Neural crest cell (in vitro differentiated cells): ENCODE measurements at regions not wholly inside any gene's neighbourhood (a gene's known extent, or its start where the extent isn't known, plus 50 kb on each side); places are given as distances from the start of the nearest gene placed in this dataset.

Experiments used
- DNase-seq: peaks from one replicate; pipeline ENCODE4 v3.0.0; 2021; ENCODE audit warnings: low read depth, mixed read lengths, low spot score
- H3K27ac Mint-ChIP-seq: one replicate; pipeline ENCODE4 v1.8.0; 2021; ENCODE audit warnings: mild to moderate bottlenecking, mixed read lengths; ENCODE audit not compliant: unreplicated experiment
- H3K27me3 Mint-ChIP-seq: 2 replicates; pipeline ENCODE4 v1.8.0; 2021; ENCODE audit warnings: low read depth, mild to moderate bottlenecking, mixed read lengths
- H3K36me3 Mint-ChIP-seq: 2 replicates; pipeline ENCODE4 v1.8.0; 2021; ENCODE audit warnings: low read depth, mild to moderate bottlenecking, mixed read lengths
- H3K4me1 Mint-ChIP-seq: 2 replicates; pipeline ENCODE4 v1.8.0; 2021; ENCODE audit warnings: mixed read lengths
- H3K4me3 Mint-ChIP-seq: one replicate; pipeline ENCODE4 v1.8.0; 2021; ENCODE audit warnings: mild to moderate bottlenecking, mixed read lengths
- H3K9me3 Mint-ChIP-seq: 2 replicates; pipeline ENCODE4 v1.8.0; 2021; ENCODE audit warnings: mixed read lengths
- CTCF ChIP-seq: fragments of 200-600 bp; sonication (generic); conservative IDR thresholded peaks from 2 replicates; pipeline ENCODE4 v1.5.0; 2021; ENCODE audit warnings: antibody characterized with exemption, mild to moderate bottlenecking

DNA sequence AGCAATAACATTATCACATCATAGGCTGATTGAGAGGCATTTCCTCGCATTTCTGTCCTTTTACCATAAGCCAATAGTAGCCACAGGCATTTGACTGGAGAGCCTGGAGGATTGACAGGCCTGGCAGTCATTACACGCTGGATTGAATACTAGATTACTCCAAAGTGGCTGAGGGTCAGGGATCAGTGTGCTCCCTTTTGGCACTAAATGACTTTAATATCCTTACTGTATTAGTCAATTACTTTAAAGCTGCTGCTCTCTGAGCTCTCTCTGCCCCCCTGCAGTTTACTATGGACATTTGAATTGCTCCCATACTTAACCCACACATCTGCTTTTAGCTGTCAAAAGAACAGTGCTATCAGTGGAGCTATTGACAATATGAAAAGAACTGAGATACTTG is 302.0 kb downstream of the TFEC start:
- no peak for DNase-seq
- no peak for TF ChIP-seq CTCF
- H3K36me3 Mint-ChIP-seq, result no peaks in the 10 kb centered on the region
- peaks cover 8% of the 10 kb centered on the region for H3K4me1 Mint-ChIP-seq
- H3K27me3 Mint-ChIP-seq, result no peaks in the 10 kb centered on the region
- no peak overlapping the region for H3K27ac Mint-ChIP-seq
- H3K4me3 Mint-ChIP-seq, result no peak overlapping the region
- no peaks in the 10 kb centered on the region for H3K9me3 Mint-ChIP-seq

DNA sequence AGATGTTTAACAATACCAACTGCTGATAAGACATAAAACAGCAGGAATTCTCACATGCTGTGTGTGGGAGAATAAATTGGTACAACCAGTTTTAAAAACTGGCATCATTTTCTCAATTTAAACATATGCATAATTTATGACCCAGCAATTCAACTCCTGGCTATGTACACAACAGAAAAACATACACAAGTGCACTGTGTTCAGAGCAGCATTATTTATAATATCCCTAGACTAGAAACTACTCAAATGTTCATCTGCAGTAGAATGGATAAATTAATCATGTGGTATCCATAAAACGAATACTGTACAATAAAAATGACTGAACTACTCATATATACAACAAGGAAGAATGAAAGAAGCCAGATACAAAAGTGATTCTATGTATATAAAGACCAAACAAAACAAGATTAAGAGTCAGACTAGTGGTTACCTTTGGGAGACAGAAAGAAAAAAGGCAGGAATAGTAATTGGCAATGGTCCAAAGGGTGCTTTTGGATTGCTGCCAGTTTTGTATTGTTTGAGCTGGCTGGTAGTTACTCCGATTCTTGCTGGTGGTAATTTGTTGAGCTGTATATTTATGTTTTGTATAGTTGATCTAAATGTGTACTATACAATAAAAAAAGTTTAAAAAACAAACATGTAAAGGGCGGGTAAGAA is 306.0 kb downstream of the TFEC start:
- no peaks in the 10 kb centered on the region for H3K27me3 Mint-ChIP-seq
- TF ChIP-seq CTCF, result no peak
- DNase-seq, result no peak
- no peaks in the 10 kb centered on the region for H3K9me3 Mint-ChIP-seq
- no peak overlapping the region for H3K27ac Mint-ChIP-seq
- no peaks in the 10 kb centered on the region for H3K36me3 Mint-ChIP-seq
- no peak overlapping the region for H3K4me3 Mint-ChIP-seq
- H3K4me1 Mint-ChIP-seq, result peaks cover 8% of the 10 kb centered on the region

GRCh38 chr7:115722302-115722977 is 308.1 kb downstream of the TFEC start:
- no peaks in the 10 kb centered on the region for H3K36me3 Mint-ChIP-seq
- no peaks in the 10 kb centered on the region for H3K4me1 Mint-ChIP-seq
- no peak overlapping the region for H3K27ac Mint-ChIP-seq

GRCh38 chr7:115721293-115722217 is 309.0 kb downstream of the TFEC start:
- TF ChIP-seq CTCF, result no peak
- no peak overlapping the region for H3K4me3 Mint-ChIP-seq
- no peaks in the 10 kb centered on the region for H3K36me3 Mint-ChIP-seq
- no peak overlapping the region for H3K27ac Mint-ChIP-seq
- H3K9me3 Mint-ChIP-seq, result no peaks in the 10 kb centered on the region
- no peaks in the 10 kb centered on the region for H3K4me1 Mint-ChIP-seq
- no peak for DNase-seq
- no peaks in the 10 kb centered on the region for H3K27me3 Mint-ChIP-seq

More at GRCh38 chr7:115722302-115722977, 308.1 kb downstream of the TFEC start:
- TF ChIP-seq CTCF, result no peak
- Mint-ChIP-seq H3K4me3 (no peak overlapping the region), H3K27me3 (no peaks in the 10 kb centered on the region), H3K9me3 (no peaks in the 10 kb centered on the region)
- DNase-seq, result no peak

- H3K4me3 Mint-ChIP-seq, result no peak overlapping the region
Measured at GRCh38 chr7:115719963-115720362, 310.6 kb downstream of the TFEC start.

More at GRCh38 chr7:115719963-115720362, 310.6 kb downstream of the TFEC start:
- no peak for TF ChIP-seq CTCF
- no peaks in the 10 kb centered on the region for H3K4me1 Mint-ChIP-seq
- no peak for DNase-seq
- H3K36me3 Mint-ChIP-seq, result no peaks in the 10 kb centered on the region
- no peaks in the 10 kb centered on the region for H3K27me3 Mint-ChIP-seq
- no peaks in the 10 kb centered on the region for H3K9me3 Mint-ChIP-seq
- no peak overlapping the region for H3K27ac Mint-ChIP-seq
